H9 (cell line): ENCODE measurements at regions not wholly inside any gene's neighbourhood (a gene's known extent, or its start where the extent isn't known, plus 50 kb on each side); places are given as distances from the start of the nearest gene placed in this dataset.

Source experiments
- DNase-seq: peaks from one replicate; pipeline ENCODE4 v3.0.0-alpha.2; 2017
- H2AFZ ChIP-seq: one replicate; pipeline ENCODE4 v1.6.1; 2013; ENCODE audit warnings: mild to moderate bottlenecking, low read length, control low read depth, moderate library complexity
- H2AK5ac ChIP-seq: 2 replicates; pipeline ENCODE4 v1.6.1; 2013; ENCODE audit warnings: low read length, control low read depth, mixed read lengths; ENCODE audit not compliant: insufficient read length
- H2BK120ac ChIP-seq: one replicate; pipeline ENCODE4 v1.6.1; 2013; ENCODE audit warnings: low read depth, mild to moderate bottlenecking, low read length, control low read depth, inconsistent platforms; ENCODE audit not compliant: poor library complexity, severe bottlenecking
- H2BK12ac ChIP-seq: 2 replicates; pipeline ENCODE4 v1.6.1; 2013; ENCODE audit warnings: low read length, control low read depth, mixed read lengths, low read depth; ENCODE audit not compliant: insufficient read length
- H2BK15ac ChIP-seq: 2 replicates; pipeline ENCODE4 v1.6.1; 2013; ENCODE audit warnings: low read depth, low read length, control low read depth
- H2BK20ac ChIP-seq: one replicate; pipeline ENCODE4 v1.6.1; 2013; ENCODE audit warnings: low read depth, mild to moderate bottlenecking, low read length, control low read depth, inconsistent platforms; ENCODE audit not compliant: poor library complexity, severe bottlenecking
- H2BK5ac ChIP-seq: 2 replicates; pipeline ENCODE4 v1.6.1; 2013; ENCODE audit warnings: low read length, control low read depth, mixed read lengths; ENCODE audit not compliant: insufficient read length
- H3K14ac ChIP-seq: 2 replicates; pipeline ENCODE4 v1.6.1; 2013; ENCODE audit warnings: low read length, control low read depth; ENCODE audit not compliant: insufficient read depth
- H3K18ac ChIP-seq: 2 replicates; pipeline ENCODE4 v1.6.1; 2013; ENCODE audit warnings: low read depth, mild to moderate bottlenecking, mixed read lengths, low read length, control low read depth; ENCODE audit not compliant: insufficient read length
- H3K23ac ChIP-seq: 2 replicates; pipeline ENCODE4 v1.6.1; 2013; ENCODE audit warnings: low read length, control low read depth, mixed read lengths, low read depth; ENCODE audit not compliant: insufficient read length
- H3K23me2 ChIP-seq: 2 replicates; pipeline ENCODE4 v1.6.1; 2013; ENCODE audit warnings: low read depth, mild to moderate bottlenecking, mixed read lengths, low read length, control low read depth; ENCODE audit not compliant: insufficient read length, poor library complexity, severe bottlenecking
- H3K27ac ChIP-seq: 2 replicates; pipeline ENCODE4 v1.5.1; 2013; ENCODE audit warnings: low read length, control low read depth, mixed read lengths, low read depth; ENCODE audit not compliant: insufficient read length
- H3K27me3 ChIP-seq: 2 replicates; pipeline ENCODE4 v1.6.1; 2013; ENCODE audit warnings: low read length, control low read depth, inconsistent platforms; ENCODE audit not compliant: insufficient read depth
- H3K4ac ChIP-seq: 2 replicates; pipeline ENCODE4 v1.6.1; 2013; ENCODE audit warnings: low read depth, mild to moderate bottlenecking, control low read depth, inconsistent platforms, low read length, moderate library complexity
- H3K4me1 ChIP-seq: 2 replicates; pipeline ENCODE4 v1.6.1; 2013; ENCODE audit warnings: low read length, control low read depth, inconsistent platforms; ENCODE audit not compliant: insufficient read depth
- H3K4me2 ChIP-seq: 2 replicates; pipeline ENCODE4 v1.6.1; 2013; ENCODE audit warnings: low read length, control low read depth, mixed read lengths; ENCODE audit not compliant: insufficient read length, insufficient read depth
- H3K56ac ChIP-seq: 2 replicates; pipeline ENCODE4 v1.6.1; 2013; ENCODE audit warnings: low read depth, mild to moderate bottlenecking, mixed read lengths, low read length, control low read depth; ENCODE audit not compliant: insufficient read length
- H3K79me1 ChIP-seq: 2 replicates; pipeline ENCODE4 v1.6.1; 2013; ENCODE audit warnings: low read depth, mild to moderate bottlenecking, moderate library complexity, low read length, control low read depth, inconsistent platforms; ENCODE audit not compliant: insufficient read depth, poor library complexity, severe bottlenecking
- H3K79me2 ChIP-seq: 2 replicates; pipeline ENCODE4 v1.6.1; 2013; ENCODE audit warnings: low read length, control low read depth, inconsistent platforms; ENCODE audit not compliant: insufficient read depth
- H3K9ac ChIP-seq: 2 replicates; pipeline ENCODE4 v1.6.1; 2013; ENCODE audit warnings: low read length, control low read depth, mixed read lengths; ENCODE audit not compliant: insufficient read length; ENCODE audit errors: extremely low read depth
- H3K9me3 ChIP-seq: one replicate; pipeline ENCODE4 v1.6.1; 2013; ENCODE audit warnings: low read depth, low read length, inconsistent platforms; ENCODE audit not compliant: control insufficient read depth
- H3T11ph ChIP-seq: one replicate; pipeline ENCODE4 v1.6.1; 2013; ENCODE audit warnings: mild to moderate bottlenecking, low read length, control low read depth, inconsistent platforms
- H4K20me1 ChIP-seq: one replicate; pipeline ENCODE4 v1.6.1; 2013; ENCODE audit not compliant: control insufficient read depth, insufficient read length, insufficient read depth
- H4K5ac ChIP-seq: 2 replicates; pipeline ENCODE4 v1.6.1; 2013; ENCODE audit warnings: low read depth, mild to moderate bottlenecking, mixed read lengths, low read length, control low read depth; ENCODE audit not compliant: insufficient read length
- H4K8ac ChIP-seq: replicated peaks from 2 replicates; pipeline ENCODE4 v1.6.1; 2013; ENCODE audit warnings: low read length, control low read depth, mixed read lengths, low read depth; ENCODE audit not compliant: insufficient read length
- H4K91ac ChIP-seq: 2 replicates; pipeline ENCODE4 v1.6.1; 2013; ENCODE audit warnings: low read depth, mild to moderate bottlenecking, moderate library complexity, mixed read lengths, low read length, control low read depth; ENCODE audit not compliant: insufficient read length
- H3K27ac Mint-ChIP-seq, 3 experiments: 2 replicates in 2 of 3; 3 replicates in 1 of 3; pipeline ENCODE4 v1.8.0; 2020 to 2021; ENCODE audit warnings: mixed read lengths in 3 of 3, mild to moderate bottlenecking in 1 of 3, moderate library complexity in 1 of 3
- H3K27me3 Mint-ChIP-seq: 2 replicates; pipeline ENCODE4 v1.8.0; 2021; ENCODE audit warnings: low read depth, mild to moderate bottlenecking, moderate library complexity, mixed read lengths
- H3K36me3 Mint-ChIP-seq, 3 experiments: 2 replicates in 2 of 3; 3 replicates in 1 of 3; pipeline ENCODE4 v1.8.0; 2020 to 2021; ENCODE audit warnings: low read depth in 3 of 3, mixed read lengths in 3 of 3; ENCODE audit not compliant: insufficient read depth in 1 of 3
- H3K4me1 Mint-ChIP-seq, 2 experiments: 2 replicates each; pipeline ENCODE4 v1.8.0; 2020; ENCODE audit warnings: mixed read lengths in 2 of 2
- H3K4me3 Mint-ChIP-seq, 2 experiments: 2 replicates in 1 of 2; 3 replicates in 1 of 2; pipeline ENCODE4 v1.8.0; 2020 to 2021; ENCODE audit warnings: mild to moderate bottlenecking in 2 of 2, mixed read lengths in 2 of 2, moderate library complexity in 1 of 2
- H3K9me3 Mint-ChIP-seq, 2 experiments: 2 replicates in 1 of 2; 3 replicates in 1 of 2; pipeline ENCODE4 v1.8.0; 2020; ENCODE audit warnings: mild to moderate bottlenecking in 2 of 2, mixed read lengths in 2 of 2, moderate library complexity in 1 of 2
- WGBS: extraction: QIAGEN DNeasy Blood & Tissue Kit; methylation state at CpG from one replicate; pipeline ENCODE4 v1.1.7; 2013; ENCODE audit warnings: missing lambda C conversion rate, low lambda C conversion rate, mixed read lengths; ENCODE audit not compliant: insufficient read length; ENCODE audit errors: extremely low coverage; 5-methylcytosine and 5-hydroxymethylcytosine counted together
- TF ChIP-seq, protein P1 (sequence below): fragments of 200-600 bp; sonication (generic); conservative IDR thresholded peaks from 3 replicates; pipeline ENCODE4 v1.8.0; 2021; ENCODE audit warnings: antibody characterized with exemption, mild to moderate bottlenecking

- H3K23me2 ChIP-seq: no peaks in the 10 kb centered on the region
- no peak overlapping the region for H3K14ac ChIP-seq
- WGBS: no CpG with 5 or more reads among the region's 7 CpGs
- no peaks in the 10 kb centered on the region for H3K79me1 ChIP-seq
- no peak overlapping the region for H3K56ac ChIP-seq
- no peak overlapping the region for H2BK5ac ChIP-seq
- H4K20me1 ChIP-seq: no peaks in the 10 kb centered on the region
- no peak overlapping the region for H3K4me2 ChIP-seq
- no peak overlapping the region for H2BK15ac ChIP-seq
- Mint-ChIP-seq H3K27ac (no peak overlapping the region), H3K4me3 (no peak overlapping the region), H3K36me3 (0 out of 7 replicates have a peak, but pooled peaks cover 0 to 4% (median 0%) of the 10 kb centered on the region in 3 experiments), H3K27me3 (peaks cover 7% of the 10 kb centered on the region), H3K9me3 (peaks cover 6 to 13% of the 10 kb centered on the region in 2 experiments; a peak in 4 of 5 replicates), H3K4me1 (0 out of 4 replicates have a peak, but pooled peaks cover 0 to 2% of the 10 kb centered on the region in 2 experiments)
- DNase-seq: no peak
- H4K5ac ChIP-seq: no peak overlapping the region
- no peaks in the 10 kb centered on the region for H3K4me1 ChIP-seq
- H3K27me3 ChIP-seq: no peaks in the 10 kb centered on the region
- no peak overlapping the region for H2AFZ ChIP-seq
- H3K4ac ChIP-seq: no peak overlapping the region
- no peak overlapping the region for H4K8ac ChIP-seq
- no peak overlapping the region for H3K18ac ChIP-seq
- TF ChIP-seq, protein P1, sequence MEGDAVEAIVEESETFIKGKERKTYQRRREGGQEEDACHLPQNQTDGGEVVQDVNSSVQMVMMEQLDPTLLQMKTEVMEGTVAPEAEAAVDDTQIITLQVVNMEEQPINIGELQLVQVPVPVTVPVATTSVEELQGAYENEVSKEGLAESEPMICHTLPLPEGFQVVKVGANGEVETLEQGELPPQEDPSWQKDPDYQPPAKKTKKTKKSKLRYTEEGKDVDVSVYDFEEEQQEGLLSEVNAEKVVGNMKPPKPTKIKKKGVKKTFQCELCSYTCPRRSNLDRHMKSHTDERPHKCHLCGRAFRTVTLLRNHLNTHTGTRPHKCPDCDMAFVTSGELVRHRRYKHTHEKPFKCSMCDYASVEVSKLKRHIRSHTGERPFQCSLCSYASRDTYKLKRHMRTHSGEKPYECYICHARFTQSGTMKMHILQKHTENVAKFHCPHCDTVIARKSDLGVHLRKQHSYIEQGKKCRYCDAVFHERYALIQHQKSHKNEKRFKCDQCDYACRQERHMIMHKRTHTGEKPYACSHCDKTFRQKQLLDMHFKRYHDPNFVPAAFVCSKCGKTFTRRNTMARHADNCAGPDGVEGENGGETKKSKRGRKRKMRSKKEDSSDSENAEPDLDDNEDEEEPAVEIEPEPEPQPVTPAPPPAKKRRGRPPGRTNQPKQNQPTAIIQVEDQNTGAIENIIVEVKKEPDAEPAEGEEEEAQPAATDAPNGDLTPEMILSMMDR: no peak
- H3K23ac ChIP-seq: no peak overlapping the region
- H3K27ac ChIP-seq: no peak overlapping the region
- no peak overlapping the region for H2AK5ac ChIP-seq
- no peak overlapping the region for H4K91ac ChIP-seq
- H3K9ac ChIP-seq: no peak overlapping the region
- H2BK20ac ChIP-seq: no peak overlapping the region
- H3T11ph ChIP-seq: no peak overlapping the region
- H2BK12ac ChIP-seq: no peak overlapping the region
- no peaks in the 10 kb centered on the region for H3K9me3 ChIP-seq
- no peak overlapping the region for H2BK120ac ChIP-seq
- no peaks in the 10 kb centered on the region for H3K79me2 ChIP-seq
Observed at GRCh38 chr5:173395933-173396308, 67.7 kb upstream of the STC2 start.
